ENCODE measurements at regions not wholly inside any gene's neighbourhood (a gene's known extent, or its start where the extent isn't known, plus 50 kb on each side); places are given as distances from the start of the nearest gene placed in this dataset.
A peak's percentile ranks its signal among the peaks of the same experiment; 100 is the strongest.
"Not testable (repeated sequence)": the region's sequence is repeated elsewhere in the genome, so short reads cannot be mapped to it uniquely, and the experiment has no call there.

GRCh38 chrX:56429581-56429980 is 133.8 kb upstream of the UBQLN2 start:
- H3K27ac ChIP-seq, result no peak overlapping the region
- H3K9me3 ChIP-seq, result peaks cover 0 to 12% (median 0%) of the 10 kb centered on the region in 3 donors
- 40% methylated on average over 1 of the region's 5 CpGs; no CpG with 5 or more reads in 1 of the 2 donors for WGBS, 2 donors (ENCODE audit: low coverage in 1 of 2)
- no peak for ATAC-seq
- no peaks in the 10 kb centered on the region for H3K4me1 ChIP-seq
- TF ChIP-seq POLR2AphosphoS5 (IDR thresholded peaks at IDR 0.05) (no peak), CTCF (IDR thresholded peaks at IDR 0.05) (no peak), POLR2A (IDR thresholded peaks at IDR 0.05) (no peak), EP300 (IDR thresholded peaks at IDR 0.05) (no peak)
- no peak overlapping the region for H3K4me3 ChIP-seq
- no peaks in the 10 kb centered on the region for H3K36me3 ChIP-seq
- H3K27me3 ChIP-seq, result no peaks in the 10 kb centered on the region

- H3K4me1 ChIP-seq, H3K27ac ChIP-seq, H3K36me3 ChIP-seq, ATAC-seq, H3K4me3 ChIP-seq, H3K27me3 ChIP-seq: not testable (repeated sequence)
- 62 to 100% methylated on average over 1 to 3 of the region's 12 CpGs for WGBS, 2 donors (ENCODE audit: low coverage in 1 of 2)
- peaks cover 0 to 11% (median 0%) of the 10 kb centered on the region in 3 donors for H3K9me3 ChIP-seq
Observed at GRCh38 chrX:56451981-56452380, 111.4 kb upstream of the UBQLN2 start.

GRCh38 chrX:56462389-56462788 is 101.0 kb upstream of the UBQLN2 start:
- TF ChIP-seq CTCF (IDR thresholded peaks at IDR 0.05), result peak in 1 of 4 experiments; percentile 24
- no peak for TF ChIP-seq EP300 (IDR thresholded peaks at IDR 0.05)
- no peak overlapping the region for H3K4me3 ChIP-seq
- H3K4me1 ChIP-seq, result no peaks in the 10 kb centered on the region
- H3K36me3 ChIP-seq, result no peaks in the 10 kb centered on the region
- no peaks in the 10 kb centered on the region for H3K27me3 ChIP-seq
- H3K9me3 ChIP-seq, result no peaks in the 10 kb centered on the region
- no peak for ATAC-seq
- no peak overlapping the region for H3K27ac ChIP-seq

- Histone ChIP-seq H3K4me1 (no peaks in the 10 kb centered on the region), H3K36me3 (no peaks in the 10 kb centered on the region), H3K27ac (no peak overlapping the region), H3K4me3 (no peak overlapping the region), H3K27me3 (no peaks in the 10 kb centered on the region), H3K9me3 (no peaks in the 10 kb centered on the region)
- TF ChIP-seq CTCF (IDR thresholded peaks at IDR 0.05), result no peak
- no peak for TF ChIP-seq POLR2A (IDR thresholded peaks at IDR 0.05)
- no peak for TF ChIP-seq POLR2AphosphoS5 (IDR thresholded peaks at IDR 0.05)
- TF ChIP-seq EP300 (IDR thresholded peaks at IDR 0.05), result no peak
- ATAC-seq, result no peak
- 75% methylated on average over 2 of the region's 2 CpGs; no CpG with 5 or more reads in 1 of the 2 donors for WGBS, 2 donors (ENCODE audit: low coverage in 1 of 2)
Observed at GRCh38 chrX:56468441-56468840, 95.0 kb upstream of the UBQLN2 start.

- H3K27me3 ChIP-seq, H3K36me3 ChIP-seq, H3K27ac ChIP-seq, H3K4me1 ChIP-seq, H3K4me3 ChIP-seq, H3K9me3 ChIP-seq, ATAC-seq: not testable (repeated sequence)
- no CpG with 5 or more reads among the region's 8 CpGs for WGBS, 2 donors (ENCODE audit: low coverage in 1 of 2)
Observed at GRCh38 chrX:56494923-56495322, 68.5 kb upstream of the UBQLN2 start.

GRCh38 chrX:56498756-56499155 is 64.7 kb upstream of the UBQLN2 start:
- no peaks in the 10 kb centered on the region for H3K36me3 ChIP-seq

More at GRCh38 chrX:56498756-56499155, 64.7 kb upstream of the UBQLN2 start:
- no peaks in the 10 kb centered on the region for H3K27me3 ChIP-seq
- WGBS, 2 donors (ENCODE audit: low coverage in 1 of 2), result no CpG with 5 or more reads among the region's 1 CpG
- no peaks in the 10 kb centered on the region for H3K9me3 ChIP-seq
- no peak overlapping the region for H3K27ac ChIP-seq
- ATAC-seq, result no peak
- no peak overlapping the region for H3K4me3 ChIP-seq
- TF ChIP-seq POLR2A (IDR thresholded peaks at IDR 0.05) (no peak), CTCF (IDR thresholded peaks at IDR 0.05) (no peak), EP300 (IDR thresholded peaks at IDR 0.05) (no peak), POLR2AphosphoS5 (IDR thresholded peaks at IDR 0.05) (no peak)
- H3K4me1 ChIP-seq, result no peaks in the 10 kb centered on the region

All from gastroesophageal sphincter (tissue), 4 donors.